HUDEP-2 (cell line): ENCODE measurements at regions not wholly inside any gene's neighbourhood (a gene's known extent, or its start where the extent isn't known, plus 50 kb on each side); places are given as distances from the start of the nearest gene placed in this dataset.
"Not testable (repeated sequence)": the region's sequence is repeated elsewhere in the genome, so short reads cannot be mapped to it uniquely, and the experiment has no call there.

ENCODE experiments used
- DNase-seq, 76 experiments: peaks; one replicate each; lab custom pipeline; 2025; ENCODE audit not compliant: unreplicated experiment in 76 of 76; lab: John Stamatoyannopoulos, UW

DNA sequence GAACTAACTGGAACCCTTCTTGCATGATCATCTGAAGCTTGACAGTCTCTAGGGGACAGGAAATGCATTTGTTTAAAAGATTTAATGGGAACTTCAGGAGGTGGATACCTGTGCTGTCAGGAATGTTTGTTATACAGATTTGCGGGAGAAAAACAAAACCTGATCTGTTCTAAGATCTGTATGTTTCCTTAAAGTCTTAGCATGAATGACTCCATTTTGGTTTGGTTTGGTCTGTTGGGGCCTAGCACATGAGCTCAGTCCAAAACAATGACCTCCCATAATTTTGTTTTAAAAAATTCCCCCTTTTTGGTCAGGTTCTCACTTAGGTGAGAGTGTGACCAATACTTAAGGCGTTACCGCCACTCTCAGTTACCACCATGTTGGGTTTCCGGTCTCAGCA, 138.7 kb downstream of the AKR1D1 start:
- no peak for DNase-seq

DNA sequence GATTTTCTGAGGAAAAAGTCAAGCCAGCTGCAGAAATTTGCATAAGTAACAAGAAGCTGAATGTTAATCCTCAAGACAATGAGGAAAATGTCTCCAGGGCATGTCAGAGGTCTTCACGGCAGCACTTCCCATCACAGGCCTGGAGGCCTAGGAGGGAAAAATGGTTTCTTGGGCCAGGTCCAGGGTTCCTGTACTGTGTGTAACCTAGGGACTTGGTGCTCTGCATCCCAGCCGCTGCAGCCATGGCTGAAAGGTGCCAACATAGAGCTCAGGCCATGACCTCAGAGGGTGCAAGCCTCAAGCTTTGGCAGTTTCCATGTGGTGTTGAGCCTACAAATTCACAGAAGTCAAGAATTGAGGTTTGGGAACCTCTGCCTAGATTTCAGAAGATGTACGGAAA, 144.1 kb downstream of the AKR1D1 start:
- not testable (repeated sequence) for DNase-seq

DNA sequence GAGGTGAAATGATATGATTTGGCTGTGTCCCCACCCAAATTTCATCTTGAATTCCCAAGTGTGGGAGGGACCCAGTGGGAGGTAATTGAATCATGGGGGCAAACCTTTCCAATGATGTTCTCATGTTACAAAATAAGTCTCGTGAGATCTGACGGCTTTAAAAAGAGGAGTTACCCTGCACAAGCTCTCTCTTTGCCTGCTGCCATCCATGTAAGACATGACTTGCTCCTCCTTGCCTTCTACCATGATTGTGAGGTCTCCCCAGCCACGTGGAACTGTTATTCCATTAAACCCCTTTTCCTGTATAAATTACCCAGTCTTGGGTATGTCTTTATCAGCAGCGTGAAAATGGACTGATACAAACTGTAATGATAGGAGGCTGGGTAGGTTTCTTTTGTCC, 145.1 kb downstream of the AKR1D1 start:
- DNase-seq: not testable (repeated sequence)

DNA sequence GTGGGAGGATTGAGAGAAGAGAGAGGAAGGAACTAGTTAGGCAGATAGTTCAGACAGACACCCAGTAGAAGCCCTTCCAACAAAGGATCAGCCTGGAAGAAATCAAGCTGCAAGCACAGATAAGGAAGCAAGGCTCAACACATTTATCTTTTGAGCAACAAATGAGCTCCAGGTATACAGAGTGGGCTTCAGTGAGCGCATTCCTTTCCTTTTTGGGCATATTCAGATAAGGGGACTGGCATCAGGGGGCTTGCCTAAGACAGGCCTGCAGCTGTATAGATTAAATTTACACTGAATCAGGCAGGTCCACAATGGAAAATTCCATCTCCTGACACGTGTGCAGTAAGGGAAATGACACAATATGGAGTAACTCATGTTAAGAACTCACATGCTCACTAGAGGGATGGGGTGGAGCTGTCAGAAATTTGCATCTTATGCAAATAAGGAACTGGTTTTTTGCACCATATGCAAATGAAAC, 147.2 kb downstream of the AKR1D1 start:
- peak in 8 of 76 experiments; percentile 3 to 39 (median 26) for DNase-seq

DNA sequence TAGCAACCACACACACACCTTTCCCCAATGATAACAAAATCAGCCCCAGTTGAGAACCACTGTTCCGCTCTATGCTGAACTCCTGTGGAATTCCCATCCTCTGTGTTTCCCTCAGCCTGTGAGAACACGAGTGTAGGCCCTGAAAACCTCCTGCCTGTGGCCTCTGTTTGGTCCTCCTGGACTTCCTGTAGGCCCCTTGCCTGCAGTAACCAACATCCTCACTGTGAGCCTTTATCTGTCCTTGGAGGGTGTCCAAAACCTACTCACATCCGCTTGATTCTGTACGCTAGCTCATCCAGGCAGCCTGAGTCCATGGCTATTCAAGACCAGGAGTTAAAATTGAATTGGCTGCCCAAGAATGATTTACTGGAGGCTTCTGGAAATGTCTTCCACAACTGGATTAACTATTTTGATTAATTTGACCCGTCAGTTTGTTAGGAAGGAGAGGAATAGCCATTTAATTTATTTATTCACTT, 149.8 kb downstream of the AKR1D1 start:
- DNase-seq: peak in 26 of 76 experiments; percentile 2 to 76 (median 29)

DNA sequence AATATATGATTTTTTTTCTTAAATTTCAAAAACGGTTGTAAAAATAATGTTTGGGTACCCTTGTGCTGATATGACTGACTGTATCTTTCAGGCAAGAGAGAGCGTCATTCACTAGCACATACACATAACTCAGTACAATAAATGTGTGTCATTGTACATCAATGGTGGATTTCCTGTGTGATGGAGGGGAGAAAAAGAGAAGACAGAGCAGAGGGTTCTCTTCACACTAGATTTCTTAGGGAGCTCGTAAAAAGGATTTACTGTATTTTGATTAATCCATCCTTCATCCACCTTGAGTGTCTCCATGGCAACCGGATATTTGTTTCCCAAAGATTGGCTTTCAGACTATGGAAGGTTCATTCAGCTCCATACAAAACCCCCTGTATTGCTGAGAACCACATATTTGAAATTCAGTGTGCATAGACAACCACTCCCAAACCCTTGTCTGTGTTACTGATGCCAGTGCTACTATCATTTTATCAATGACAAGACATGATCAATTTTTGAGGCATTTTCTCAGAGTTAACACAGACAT, 150.6 kb downstream of the AKR1D1 start:
- DNase-seq: no peak

DNA sequence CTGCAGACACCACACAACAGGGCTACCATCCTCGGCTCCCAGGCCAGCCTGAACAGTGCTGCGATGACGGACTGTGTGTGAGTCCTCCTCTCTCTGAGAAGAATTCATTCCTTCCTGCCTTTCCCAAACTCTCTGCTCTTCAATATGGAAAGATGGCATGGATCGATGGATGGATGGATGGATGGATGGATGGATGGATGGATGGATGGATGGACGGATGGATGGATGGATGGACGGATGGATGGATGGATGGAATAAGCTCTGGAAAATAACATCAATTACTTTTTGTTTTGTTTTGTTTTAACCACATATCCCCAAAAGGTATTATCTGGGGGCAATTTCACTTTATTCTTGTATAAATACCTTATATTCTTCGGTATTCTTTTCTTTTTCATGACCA, 151.9 kb downstream of the AKR1D1 start:
- no peak for DNase-seq

DNA sequence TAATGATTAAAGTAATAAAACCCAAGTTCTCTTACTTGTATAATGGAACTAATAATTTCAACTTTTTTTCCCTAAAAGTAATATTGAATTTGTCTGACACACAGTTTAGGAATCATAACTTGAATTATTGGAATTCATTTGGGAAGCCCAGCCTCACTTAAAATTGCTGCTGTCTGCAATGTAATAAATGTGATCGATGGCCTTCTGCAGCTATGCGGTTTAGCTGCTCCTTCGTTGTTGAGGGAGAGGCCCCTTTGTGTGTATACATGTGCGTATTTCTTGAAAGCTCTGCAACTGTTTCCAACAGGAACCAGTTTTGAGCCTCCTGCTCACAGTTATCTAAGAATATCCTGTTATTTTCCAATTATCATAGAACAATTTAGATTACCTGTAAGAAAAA, 152.5 kb downstream of the AKR1D1 start:
- DNase-seq: no peak

DNA sequence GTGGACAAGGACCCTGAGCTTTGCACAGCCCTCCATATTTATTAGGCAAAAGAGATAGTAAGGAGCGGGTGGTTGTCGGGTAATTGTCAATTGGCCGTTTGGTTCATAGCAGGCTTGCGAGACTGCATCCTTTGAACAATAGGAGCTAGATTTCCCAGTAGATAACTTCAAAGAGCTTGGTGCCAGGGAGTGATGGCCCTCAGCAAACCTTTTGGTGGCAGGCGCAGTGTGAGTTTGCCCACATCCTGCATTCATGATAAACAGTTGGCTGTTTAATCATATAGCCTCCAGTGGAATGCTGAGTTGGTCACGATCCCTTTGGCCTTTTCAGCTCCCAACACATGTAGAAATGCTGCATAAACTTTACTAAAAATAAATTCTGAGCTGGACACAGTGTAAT, 156.9 kb downstream of the AKR1D1 start:
- DNase-seq: no peak

DNA sequence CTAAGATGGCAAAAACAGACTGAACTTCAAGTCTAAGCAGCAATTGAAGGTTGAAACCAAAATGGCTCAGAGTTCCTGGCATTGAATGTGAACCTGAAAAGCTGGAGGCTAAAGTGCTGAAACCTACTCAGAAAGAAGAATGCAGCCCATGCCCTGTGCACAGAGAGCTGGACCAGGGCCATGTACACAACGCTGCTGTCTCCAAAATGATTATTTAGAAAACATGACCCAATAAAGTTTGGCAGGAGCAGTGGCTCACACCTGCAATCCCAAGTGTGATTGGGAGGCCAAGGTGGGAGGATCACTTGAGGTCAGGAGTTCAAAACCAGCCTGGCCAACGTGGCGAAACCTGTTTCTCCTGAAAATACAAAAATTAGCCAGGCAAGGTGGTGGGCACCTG, 158.9 kb downstream of the AKR1D1 start:
- DNase-seq: no peak

DNA sequence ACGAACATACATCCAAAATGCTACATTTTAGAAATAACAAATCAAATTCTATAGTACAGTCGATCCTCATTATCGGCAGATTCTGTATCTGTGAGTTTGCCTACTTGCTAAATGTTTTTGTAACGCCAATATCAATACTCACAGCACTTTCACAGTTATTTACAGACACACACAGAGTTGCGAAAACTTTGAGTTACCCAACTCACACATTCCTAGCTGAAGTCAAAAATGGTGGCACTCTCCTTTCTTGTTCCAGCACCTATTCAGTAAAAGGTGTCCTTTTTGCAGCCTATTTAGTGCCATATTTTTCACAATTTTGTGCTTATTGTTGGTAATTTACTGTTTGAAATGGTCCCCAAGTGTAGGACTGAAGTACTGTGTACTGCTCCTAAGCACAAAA, 161.7 kb downstream of the AKR1D1 start:
- no peak for DNase-seq

DNA sequence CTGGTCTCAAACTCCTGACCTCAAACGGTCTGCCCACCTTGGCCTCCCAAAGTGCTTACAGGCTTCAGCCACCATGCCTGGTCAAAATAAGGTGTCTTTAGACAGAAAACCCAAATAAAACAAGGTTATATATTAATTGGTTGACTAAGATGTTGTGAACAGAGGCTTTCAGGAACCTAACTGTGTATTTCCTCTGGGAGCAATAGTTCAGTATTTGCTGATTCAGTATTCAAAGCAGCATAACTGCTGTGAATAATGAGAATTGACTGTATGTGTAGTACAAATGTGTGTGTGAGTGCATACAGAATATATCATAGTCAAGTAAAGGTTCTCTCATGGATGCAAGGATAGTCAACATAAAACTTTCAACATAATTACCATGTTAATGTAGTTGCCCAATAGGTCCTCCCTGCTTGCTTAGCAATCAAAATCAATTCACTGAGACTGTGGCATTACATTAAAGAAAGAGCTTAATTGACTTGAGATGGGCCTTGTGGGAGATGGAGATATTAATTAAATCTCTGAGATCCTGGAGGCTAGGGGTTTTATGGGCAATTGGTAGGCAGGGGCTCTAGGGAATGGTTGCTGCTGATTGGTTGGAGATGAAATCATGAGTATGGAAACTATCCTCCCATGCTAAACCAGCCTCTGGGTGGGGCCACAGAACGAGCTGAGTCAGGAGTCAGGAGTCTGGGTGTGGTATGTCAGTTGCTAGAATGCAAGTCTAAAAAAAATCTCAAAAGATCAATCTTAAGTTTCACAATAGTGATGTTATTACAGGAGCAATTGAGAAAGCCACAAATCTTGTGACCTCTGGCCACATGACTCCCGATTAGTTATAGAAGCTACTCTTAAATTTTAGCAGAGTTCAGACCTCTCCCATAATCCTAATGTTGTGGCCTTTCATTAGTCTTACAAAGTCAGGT, 162.7 kb downstream of the AKR1D1 start:
- peak in 21 of 76 experiments; percentile 4 to 64 (median 21) for DNase-seq

DNA sequence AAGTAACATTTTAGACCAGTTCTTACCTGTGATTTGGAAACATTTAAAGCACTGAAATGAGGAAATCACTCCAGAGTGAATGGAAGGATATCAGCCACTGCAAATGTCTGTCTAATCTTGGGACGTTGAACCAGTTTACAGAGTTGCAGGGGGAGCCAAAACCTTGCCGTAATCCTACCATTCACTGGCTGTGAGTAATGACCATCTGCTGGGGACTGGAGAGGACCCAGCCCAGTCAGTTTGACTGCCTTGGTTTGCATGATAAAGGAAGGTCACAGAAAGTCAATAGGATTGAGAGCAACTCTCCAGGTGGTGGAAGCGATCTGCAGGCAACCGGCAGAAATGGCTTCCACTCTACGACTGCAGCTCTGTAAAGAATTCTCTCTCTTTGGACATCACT, 167.2 kb downstream of the AKR1D1 start:
- peak in 17 of 76 experiments; percentile 3 to 79 (median 38) for DNase-seq

DNA sequence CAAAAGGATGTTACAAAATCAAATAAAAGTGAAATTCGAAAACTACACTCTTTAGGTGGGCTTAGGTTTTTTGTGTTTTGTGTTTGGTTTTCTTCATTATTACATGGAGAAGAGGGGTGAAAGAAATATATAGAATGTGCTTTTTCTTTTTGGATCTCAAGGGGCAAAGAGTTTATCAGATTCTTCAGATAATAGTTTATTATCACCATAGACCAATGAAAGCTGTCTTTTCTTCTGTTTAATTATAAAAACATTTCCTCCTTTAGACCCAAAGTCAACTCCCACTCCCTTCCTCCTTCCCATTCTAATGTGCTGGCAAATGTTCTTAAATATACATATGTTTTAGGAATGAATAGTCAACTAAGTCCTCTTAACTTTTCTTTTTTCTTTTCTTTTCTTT, 167.6 kb downstream of the AKR1D1 start:
- no peak for DNase-seq

DNA sequence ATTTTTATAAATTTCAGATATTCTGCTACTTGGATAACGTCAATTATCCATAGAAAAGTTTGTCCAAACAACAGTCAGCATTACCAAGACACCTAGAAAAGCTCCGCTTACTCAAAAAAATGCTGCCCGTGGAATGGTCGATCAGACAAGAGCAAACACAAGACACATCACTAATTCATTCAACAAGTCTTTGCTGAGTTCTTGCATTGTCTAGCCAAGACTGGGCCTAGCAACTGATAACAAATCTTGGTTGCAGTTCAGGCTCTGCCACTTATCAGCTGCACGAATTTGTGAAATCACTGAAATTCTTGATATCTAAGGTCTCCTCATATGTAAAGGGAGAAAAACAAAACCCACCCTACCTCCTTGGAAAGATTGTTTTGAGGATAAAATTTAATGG, 168.3 kb downstream of the AKR1D1 start:
- no peak for DNase-seq

DNA sequence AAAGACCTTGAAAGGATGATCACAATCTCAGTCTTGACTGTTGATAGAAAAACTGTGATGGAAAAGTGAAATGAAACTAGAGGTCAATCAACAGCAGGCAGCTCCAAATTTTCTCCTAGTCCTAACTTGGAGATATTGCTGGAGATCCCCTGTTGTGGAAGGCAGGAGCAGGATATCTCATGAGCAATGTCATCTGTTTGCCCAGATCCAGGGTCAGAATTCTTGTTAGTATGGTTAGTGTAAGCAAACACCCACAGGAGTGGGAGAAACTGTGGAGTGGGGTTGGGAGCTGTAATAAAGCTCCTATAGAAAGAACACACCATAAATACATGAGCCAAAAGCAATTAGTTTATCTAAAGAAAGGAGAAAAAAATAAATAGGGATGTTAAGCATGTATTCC, 169.0 kb downstream of the AKR1D1 start:
- no peak for DNase-seq

DNA sequence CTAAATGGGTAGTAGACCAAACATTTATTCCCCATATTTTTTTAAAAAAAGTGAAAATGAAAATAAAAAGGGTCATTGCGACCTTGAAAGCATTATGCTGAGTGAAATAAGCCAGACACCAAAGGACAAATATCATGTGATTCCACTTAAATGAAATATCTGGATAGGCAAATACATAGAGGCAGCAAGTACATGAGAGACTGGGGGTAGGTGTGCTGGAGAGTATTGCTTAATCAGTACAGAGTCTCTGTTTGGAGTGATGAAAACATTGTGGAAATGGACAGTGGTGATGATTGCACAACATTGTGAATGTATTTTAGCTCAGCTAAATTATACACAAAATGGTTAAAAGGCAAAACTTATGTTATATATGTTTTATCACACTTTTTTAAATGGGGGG, 169.4 kb downstream of the AKR1D1 start:
- no peak for DNase-seq

DNA sequence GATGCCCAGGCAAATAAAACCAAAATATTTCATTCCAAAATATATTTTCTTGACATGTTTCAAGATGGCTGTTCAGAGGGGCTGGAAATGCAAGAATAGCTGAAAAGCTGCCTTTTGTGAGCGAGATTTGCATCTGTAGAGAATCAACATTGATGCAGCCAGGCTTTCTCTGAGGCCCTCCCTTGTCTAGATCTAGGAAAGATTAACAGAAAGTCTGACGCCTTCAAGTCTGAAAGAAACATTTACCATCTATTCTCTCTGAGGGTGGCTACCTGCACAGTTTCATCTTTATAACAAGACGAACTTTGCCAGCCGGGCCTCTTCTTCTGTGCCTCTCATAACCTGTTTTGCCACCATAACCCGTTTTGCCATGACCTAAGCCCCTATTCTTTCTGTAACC, 170.2 kb downstream of the AKR1D1 start:
- no peak for DNase-seq

DNA sequence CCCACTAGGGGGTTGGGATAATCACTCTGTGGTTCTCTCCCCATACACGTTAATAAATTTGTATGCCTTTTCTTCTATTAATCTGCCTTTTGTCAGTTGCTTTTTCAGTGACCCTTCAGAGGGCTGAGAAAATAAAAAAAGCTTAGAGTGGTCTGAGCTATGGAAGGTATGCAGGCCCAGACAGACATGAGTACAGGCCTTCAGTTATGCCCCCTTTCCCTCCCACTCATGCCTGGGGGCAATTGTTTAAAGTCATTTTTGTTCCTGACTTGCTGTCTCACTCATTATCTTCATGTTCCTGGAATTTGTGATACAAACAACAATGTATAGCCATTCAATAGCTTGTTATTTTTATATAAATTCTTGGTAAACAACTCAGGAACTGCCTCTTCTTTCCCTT, 170.8 kb downstream of the AKR1D1 start:
- no peak for DNase-seq

DNA sequence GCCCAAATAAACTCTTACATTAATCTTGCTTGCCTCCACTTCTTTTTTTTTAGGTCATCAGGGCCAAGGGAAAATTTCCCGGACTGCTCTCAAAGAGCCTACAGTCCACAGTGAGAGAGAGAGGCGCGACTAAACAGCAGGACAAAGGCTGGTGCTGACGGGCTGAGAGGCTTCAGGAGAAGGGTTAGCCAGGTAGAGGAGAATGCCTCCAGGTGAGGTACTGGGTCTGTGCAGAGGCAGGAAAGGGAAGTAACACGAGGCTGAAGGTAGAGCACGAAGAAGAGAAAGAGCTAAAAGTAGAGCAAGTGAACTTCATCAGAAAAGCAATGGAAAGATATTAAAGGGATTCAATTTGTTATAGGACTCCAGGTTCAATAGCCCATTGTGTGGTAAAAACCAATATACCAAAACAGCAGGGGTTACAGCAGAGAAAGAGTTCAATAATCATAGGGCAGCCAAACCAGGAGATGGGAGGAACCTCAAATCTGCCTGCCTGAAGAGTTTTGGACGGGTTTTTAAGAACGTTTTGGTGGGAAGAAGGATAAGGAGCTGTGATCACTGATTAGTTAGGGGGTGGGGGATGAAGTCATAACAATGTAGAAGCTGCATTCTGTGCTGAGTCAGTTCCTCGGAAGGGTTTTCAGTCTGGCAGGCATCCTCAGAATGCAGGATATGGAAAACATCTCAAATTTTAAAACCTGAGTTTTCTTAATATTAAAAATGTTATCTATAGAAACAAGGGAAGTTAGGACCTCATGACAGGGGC, 171.5 kb downstream of the AKR1D1 start:
- DNase-seq: peak in 5 of 76 experiments; percentile 10 to 37 (median 20)

DNA sequence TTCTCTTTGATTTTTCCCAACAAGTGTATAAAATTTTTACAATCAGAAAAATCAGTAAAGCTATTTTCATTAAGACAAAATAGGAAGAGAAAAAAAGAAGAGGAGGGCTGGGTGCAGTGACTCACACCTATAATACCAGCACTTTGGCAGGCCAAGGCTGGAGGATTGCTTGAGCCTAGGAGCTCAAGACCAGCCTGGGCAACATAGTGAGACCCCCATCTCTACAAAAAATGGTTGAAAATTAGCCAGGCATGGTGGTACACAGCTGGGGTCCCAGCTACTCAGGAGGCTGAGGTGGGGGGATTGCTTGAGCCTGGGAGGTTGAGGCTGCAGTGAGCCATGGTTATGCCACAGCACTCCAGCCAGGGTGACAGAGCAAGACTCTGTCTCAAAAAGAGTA, 172.3 kb downstream of the AKR1D1 start:
- no peak for DNase-seq
